Liver (tissue), 3 donors: ENCODE measurements at regions not wholly inside any gene's neighbourhood (a gene's known extent, or its start where the extent isn't known, plus 50 kb on each side); places are given as distances from the start of the nearest gene placed in this dataset.

ENCODE experiments used
- ATF3 ChIP-seq: IDR thresholded peaks from 2 replicates; pipeline ENCODE4 v1.6.1; 2016; ENCODE audit warnings: antibody characterized with exemption
- CTCF ChIP-seq: fragments of 150-350 bp; IDR thresholded peaks from 2 replicates; pipeline ENCODE4 v1.5.1; 2017; ENCODE audit warnings: improper control_type of control experiment, low read depth, low read length; ENCODE audit not compliant: missing input control
- JUND ChIP-seq, 2 donors: IDR thresholded peaks; 2 replicates each; pipeline ENCODE4 v1.6.1; 2016; ENCODE audit warnings: antibody characterized with exemption in 2 of 2
- YY1 ChIP-seq: IDR thresholded peaks from 2 replicates; pipeline ENCODE4 v1.6.1; 2016; ENCODE audit warnings: antibody characterized with exemption, mild to moderate bottlenecking
- TF ChIP-seq, protein P1 (sequence below): IDR thresholded peaks from 2 replicates; pipeline ENCODE4 v1.6.1; 2016; ENCODE audit warnings: antibody characterized with exemption, mild to moderate bottlenecking
- donor health status: healthy.
- donor health status: healthy.

DNA sequence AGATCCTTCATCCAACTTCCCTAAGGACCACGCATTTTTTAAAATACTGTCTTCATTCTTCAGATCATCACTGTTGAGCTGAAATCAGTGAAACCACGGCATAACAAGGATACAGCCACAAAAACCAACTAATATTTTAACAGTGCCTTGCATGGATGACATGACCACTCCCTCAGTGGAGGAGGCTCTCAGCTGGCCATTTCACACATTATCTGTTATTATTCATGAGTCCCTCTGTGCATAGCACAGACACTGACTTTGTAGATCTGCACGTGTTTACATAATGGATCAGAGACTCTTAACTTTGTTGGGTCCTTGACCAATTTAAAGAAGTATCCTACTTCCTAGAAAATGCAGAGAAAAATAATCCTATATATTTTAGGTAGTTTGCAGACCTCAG lies 104.8 kb upstream of the NUDT7 start:
- TF ChIP-seq CTCF: no peak
- TF ChIP-seq JUND (IDR thresholded peaks at IDR 0.05): no peak
- no peak for TF ChIP-seq ATF3
- no peak for TF ChIP-seq YY1
- TF ChIP-seq, protein P1, sequence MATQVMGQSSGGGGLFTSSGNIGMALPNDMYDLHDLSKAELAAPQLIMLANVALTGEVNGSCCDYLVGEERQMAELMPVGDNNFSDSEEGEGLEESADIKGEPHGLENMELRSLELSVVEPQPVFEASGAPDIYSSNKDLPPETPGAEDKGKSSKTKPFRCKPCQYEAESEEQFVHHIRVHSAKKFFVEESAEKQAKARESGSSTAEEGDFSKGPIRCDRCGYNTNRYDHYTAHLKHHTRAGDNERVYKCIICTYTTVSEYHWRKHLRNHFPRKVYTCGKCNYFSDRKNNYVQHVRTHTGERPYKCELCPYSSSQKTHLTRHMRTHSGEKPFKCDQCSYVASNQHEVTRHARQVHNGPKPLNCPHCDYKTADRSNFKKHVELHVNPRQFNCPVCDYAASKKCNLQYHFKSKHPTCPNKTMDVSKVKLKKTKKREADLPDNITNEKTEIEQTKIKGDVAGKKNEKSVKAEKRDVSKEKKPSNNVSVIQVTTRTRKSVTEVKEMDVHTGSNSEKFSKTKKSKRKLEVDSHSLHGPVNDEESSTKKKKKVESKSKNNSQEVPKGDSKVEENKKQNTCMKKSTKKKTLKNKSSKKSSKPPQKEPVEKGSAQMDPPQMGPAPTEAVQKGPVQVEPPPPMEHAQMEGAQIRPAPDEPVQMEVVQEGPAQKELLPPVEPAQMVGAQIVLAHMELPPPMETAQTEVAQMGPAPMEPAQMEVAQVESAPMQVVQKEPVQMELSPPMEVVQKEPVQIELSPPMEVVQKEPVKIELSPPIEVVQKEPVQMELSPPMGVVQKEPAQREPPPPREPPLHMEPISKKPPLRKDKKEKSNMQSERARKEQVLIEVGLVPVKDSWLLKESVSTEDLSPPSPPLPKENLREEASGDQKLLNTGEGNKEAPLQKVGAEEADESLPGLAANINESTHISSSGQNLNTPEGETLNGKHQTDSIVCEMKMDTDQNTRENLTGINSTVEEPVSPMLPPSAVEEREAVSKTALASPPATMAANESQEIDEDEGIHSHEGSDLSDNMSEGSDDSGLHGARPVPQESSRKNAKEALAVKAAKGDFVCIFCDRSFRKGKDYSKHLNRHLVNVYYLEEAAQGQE: no peak
